Naive B cell (primary cell): ENCODE measurements at regions not wholly inside any gene's neighbourhood (a gene's known extent, or its start where the extent isn't known, plus 50 kb on each side); places are given as distances from the start of the nearest gene placed in this dataset.

Source experiments
- ATAC-seq, 2 donors: fragments of 150-1000 bp; cut with Tn5 transposase; 2 replicates each; pipeline ENCODE4 v1.10.0; 2021; ENCODE audit warnings: low read depth in 2 of 2, mild to moderate bottlenecking in 2 of 2, moderate library complexity in 2 of 2
- DNase-seq: peaks from one replicate; pipeline ENCODE4 v3.0.0; 2022
- H3K27ac Mint-ChIP-seq, 6 donors: one replicate each; pipeline ENCODE4 v1.8.0; 2020 to 2022; ENCODE audit warnings: mild to moderate bottlenecking in 6 of 6, mixed read lengths in 6 of 6, moderate library complexity in 5 of 6, inconsistent platforms in 2 of 6
- H3K27me3 Mint-ChIP-seq, 3 donors: one replicate each; pipeline ENCODE4 v1.8.0; 2021 to 2022; ENCODE audit warnings: mixed read lengths in 3 of 3, mild to moderate bottlenecking in 1 of 3
- H3K36me3 Mint-ChIP-seq, 2 donors: one replicate each; pipeline ENCODE4 v1.8.0; 2020 to 2022; ENCODE audit warnings: mixed read lengths in 2 of 2, inconsistent platforms in 1 of 2, mild to moderate bottlenecking in 1 of 2
- H3K4me1 Mint-ChIP-seq, 3 donors: one replicate each; pipeline ENCODE4 v1.8.0; 2020 to 2022; ENCODE audit warnings: mixed read lengths in 3 of 3, inconsistent platforms in 1 of 3, mild to moderate bottlenecking in 1 of 3, moderate library complexity in 1 of 3
- H3K4me3 Mint-ChIP-seq, 8 donors: one replicate each; pipeline ENCODE4 v1.8.0; 2020 to 2022; ENCODE audit warnings: mild to moderate bottlenecking in 8 of 8, mixed read lengths in 8 of 8, moderate library complexity in 8 of 8, inconsistent platforms in 2 of 8
- H3K9me3 Mint-ChIP-seq, 7 donors: one replicate each; pipeline ENCODE4 v1.8.0; 2020 to 2022; ENCODE audit warnings: mixed read lengths in 7 of 7, mild to moderate bottlenecking in 5 of 7, inconsistent platforms in 2 of 7, moderate library complexity in 1 of 7

DNA sequence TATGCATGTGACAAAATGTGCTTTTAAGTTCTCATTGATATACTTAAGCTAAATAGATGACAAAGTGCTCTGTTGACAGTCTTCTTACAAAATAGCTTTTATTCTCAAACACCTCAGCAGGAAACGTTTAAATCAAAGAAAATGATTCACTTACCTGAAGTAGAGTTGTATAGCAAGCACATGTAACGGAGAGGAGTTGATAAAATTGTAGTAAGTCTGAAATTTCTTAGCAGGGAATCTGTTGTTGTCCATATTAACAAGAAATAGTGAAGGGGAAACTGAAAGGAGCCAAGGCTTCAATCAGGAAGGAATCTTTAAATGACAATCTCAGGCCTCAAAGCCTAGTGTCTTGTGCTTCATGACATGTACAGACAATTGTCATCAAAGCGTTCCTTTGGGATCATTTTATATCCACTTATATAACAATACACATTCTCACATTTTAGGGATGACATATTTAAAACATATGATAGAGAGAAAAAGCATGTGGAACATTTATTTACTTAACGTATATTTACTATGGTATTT, 2010.2 kb upstream of the IGFBP7 start:
- no peaks in the 10 kb centered on the region for H3K4me1 Mint-ChIP-seq
- no peak overlapping the region for H3K4me3 Mint-ChIP-seq
- DNase-seq = no peak
- no peak overlapping the region for H3K27ac Mint-ChIP-seq
- H3K27me3 Mint-ChIP-seq = no peaks in the 10 kb centered on the region
- peaks cover 0 to 4% (median 0%) of the 10 kb centered on the region in 7 donors for H3K9me3 Mint-ChIP-seq
- ATAC-seq = no peak
- no peaks in the 10 kb centered on the region for H3K36me3 Mint-ChIP-seq

DNA sequence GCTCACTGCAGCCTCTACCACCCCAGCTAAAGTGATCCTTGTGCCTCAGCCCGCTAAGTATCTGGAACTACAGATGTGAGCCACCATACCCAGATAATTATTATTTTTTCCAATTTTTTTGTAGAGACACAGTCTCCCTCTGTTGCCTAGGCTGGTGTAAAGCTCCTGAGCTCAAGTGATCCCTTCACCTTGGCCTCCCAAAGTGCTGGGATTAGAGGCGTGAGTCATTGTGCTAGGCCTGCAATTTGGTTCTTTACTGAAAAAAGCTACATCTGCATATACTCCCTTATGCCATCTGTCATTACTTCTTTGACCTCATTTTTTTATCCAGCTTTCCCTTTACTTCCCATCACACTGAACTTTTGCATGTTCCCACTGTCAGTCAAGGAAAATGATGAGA, 2012.4 kb upstream of the IGFBP7 start:
- H3K9me3 Mint-ChIP-seq = peaks cover 0 to 4% (median 2%) of the 10 kb centered on the region in 7 donors
- DNase-seq (no peak), ATAC-seq (no peak)
- no peaks in the 10 kb centered on the region for H3K36me3 Mint-ChIP-seq
- H3K27ac Mint-ChIP-seq = no peak overlapping the region
- H3K4me3 Mint-ChIP-seq = no peak overlapping the region
- H3K4me1 Mint-ChIP-seq = no peaks in the 10 kb centered on the region
- no peaks in the 10 kb centered on the region for H3K27me3 Mint-ChIP-seq

DNA sequence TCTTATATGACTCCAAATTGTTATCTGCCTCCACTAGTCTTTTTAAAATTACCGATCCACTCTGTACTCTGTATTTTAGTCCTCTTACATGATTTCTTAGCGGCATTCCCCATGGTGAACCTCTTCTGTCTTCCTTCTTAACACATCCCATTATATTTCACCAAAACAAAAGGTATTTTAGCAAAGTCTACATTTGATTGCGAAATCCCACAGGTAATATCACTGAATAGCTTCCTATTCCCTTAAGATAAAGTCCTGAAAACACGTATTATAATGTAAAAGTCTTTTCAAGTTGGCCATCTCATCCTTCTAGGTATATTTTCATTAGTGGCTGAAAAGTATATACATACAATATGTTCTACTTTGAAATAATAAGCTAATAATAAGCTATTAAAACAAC, 2016.0 kb upstream of the IGFBP7 start:
- peaks cover 0 to 6% (median 0%) of the 10 kb centered on the region in 7 donors for H3K9me3 Mint-ChIP-seq
- H3K4me3 Mint-ChIP-seq = no peak overlapping the region
- H3K4me1 Mint-ChIP-seq = no peaks in the 10 kb centered on the region
- no peak for ATAC-seq
- H3K27me3 Mint-ChIP-seq = no peaks in the 10 kb centered on the region
- no peaks in the 10 kb centered on the region for H3K36me3 Mint-ChIP-seq
- no peak overlapping the region for H3K27ac Mint-ChIP-seq
- no peak for DNase-seq

DNA sequence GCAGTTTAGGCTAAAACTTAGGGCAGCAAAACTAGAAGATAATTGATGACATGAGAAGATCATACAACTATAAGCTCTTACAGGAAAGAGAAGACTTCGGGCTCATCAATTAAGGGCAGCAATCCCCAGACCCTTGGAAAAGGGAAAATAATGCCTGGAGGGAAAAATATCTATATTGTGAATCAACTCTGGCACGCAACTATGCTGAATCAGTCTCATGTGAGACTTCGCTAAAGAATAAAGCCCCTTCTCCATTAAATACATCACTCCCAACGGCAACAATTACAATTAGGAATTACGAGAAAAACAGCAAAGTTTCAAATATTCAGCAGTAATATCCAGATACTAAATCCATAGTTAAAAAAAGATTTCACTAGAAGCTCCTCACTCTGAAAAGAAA, 2016.8 kb upstream of the IGFBP7 start:
- H3K36me3 Mint-ChIP-seq = no peaks in the 10 kb centered on the region
- ATAC-seq (no peak), DNase-seq (no peak)
- H3K4me3 Mint-ChIP-seq = no peak overlapping the region
- no peak overlapping the region for H3K27ac Mint-ChIP-seq
- no peaks in the 10 kb centered on the region for H3K4me1 Mint-ChIP-seq
- H3K27me3 Mint-ChIP-seq = no peaks in the 10 kb centered on the region
- peaks cover 0 to 6% (median 0%) of the 10 kb centered on the region in 7 donors for H3K9me3 Mint-ChIP-seq

DNA sequence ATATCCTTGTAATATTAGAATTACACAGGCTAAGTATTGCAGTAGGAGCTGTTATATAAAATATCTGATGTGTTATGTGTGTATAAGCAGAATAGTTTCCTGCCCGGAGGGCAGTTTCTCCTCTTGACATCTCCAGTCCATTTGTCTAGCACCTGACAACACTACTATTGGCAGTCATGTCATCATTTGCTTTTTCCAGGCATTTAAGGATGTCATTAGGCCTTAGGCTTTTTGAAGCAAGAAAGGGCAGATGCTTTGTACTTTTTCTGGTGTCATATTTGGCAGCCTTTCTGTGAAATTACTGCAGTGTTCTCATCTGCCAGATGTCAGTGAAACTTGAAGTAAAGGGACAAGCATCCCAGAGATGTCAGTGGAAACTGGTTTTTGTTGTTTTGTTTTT, 2017.6 kb upstream of the IGFBP7 start:
- Mint-ChIP-seq H3K27me3 (no peaks in the 10 kb centered on the region), H3K4me3 (no peak overlapping the region), H3K4me1 (no peaks in the 10 kb centered on the region), H3K36me3 (no peaks in the 10 kb centered on the region), H3K9me3 (peaks cover 0 to 6% (median 0%) of the 10 kb centered on the region in 7 donors), H3K27ac (no peak overlapping the region)
- DNase-seq = no peak
- no peak for ATAC-seq

DNA sequence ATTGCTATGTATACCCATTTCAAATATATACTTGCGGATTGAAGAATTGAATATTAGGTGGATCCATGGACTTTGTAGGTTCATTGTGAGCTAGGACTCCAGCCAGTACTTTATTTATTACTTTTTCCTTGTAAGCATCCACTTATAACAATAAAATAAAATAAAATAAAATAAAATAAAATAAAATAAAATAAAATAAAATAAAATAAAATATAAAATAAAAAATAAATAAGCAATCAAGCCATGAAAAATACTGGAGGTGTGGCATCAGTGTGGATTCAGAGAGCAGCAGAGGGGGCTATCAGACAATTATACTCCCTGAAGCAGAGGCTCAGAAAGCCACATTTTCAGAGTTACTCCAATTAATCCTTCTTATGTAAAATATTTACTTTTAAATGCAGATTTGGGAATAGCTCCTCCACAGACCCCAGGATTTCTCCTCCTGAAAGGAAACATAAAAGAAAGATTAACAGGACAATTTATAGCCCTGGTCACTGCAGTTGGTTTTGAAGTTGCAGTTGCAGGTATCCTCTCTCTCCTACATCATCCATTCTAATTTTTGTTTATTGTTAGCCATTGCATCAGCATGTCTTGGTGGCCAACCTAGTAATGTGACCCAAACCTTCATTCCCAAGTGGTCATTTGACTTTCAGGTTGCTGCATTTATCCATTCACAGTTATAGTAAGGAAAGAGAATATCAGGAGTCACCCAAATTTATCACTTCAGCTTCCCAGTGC, 2025.2 kb upstream of the IGFBP7 start:
- DNase-seq (no peak), ATAC-seq (no peak)
- H3K4me3 Mint-ChIP-seq = no peak overlapping the region
- no peak overlapping the region for H3K27ac Mint-ChIP-seq
- peaks cover 0 to 13% (median 0%) of the 10 kb centered on the region in 7 donors for H3K9me3 Mint-ChIP-seq
- no peaks in the 10 kb centered on the region for H3K27me3 Mint-ChIP-seq
- no peaks in the 10 kb centered on the region for H3K4me1 Mint-ChIP-seq
- no peaks in the 10 kb centered on the region for H3K36me3 Mint-ChIP-seq

DNA sequence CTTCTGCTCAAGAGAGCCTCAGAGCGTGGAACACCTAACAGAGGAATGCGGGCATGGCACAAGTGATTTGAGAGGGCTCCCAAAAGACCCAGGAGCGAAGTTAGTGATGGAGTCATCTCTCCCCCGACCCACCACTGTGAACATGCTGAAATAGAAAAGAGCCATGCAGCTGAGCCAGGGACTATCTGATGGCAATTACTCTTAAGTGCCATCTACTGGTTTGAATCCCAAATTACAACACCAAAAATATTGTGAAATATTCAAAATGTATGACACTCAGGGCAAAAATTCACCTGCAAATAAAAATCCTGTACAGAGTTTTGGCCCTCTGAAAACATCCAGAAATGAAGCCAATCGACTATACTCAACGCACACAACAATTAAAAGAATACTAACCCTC, 2038.9 kb upstream of the ADGRL3 start:
- no peak for ATAC-seq
- Mint-ChIP-seq H3K4me3 (no peak overlapping the region), H3K4me1 (no peaks in the 10 kb centered on the region), H3K27ac (no peak overlapping the region), H3K36me3 (no peaks in the 10 kb centered on the region), H3K27me3 (no peaks in the 10 kb centered on the region), H3K9me3 (peaks cover 0 to 6% (median 3%) of the 10 kb centered on the region in 7 donors)
- no peak for DNase-seq

DNA sequence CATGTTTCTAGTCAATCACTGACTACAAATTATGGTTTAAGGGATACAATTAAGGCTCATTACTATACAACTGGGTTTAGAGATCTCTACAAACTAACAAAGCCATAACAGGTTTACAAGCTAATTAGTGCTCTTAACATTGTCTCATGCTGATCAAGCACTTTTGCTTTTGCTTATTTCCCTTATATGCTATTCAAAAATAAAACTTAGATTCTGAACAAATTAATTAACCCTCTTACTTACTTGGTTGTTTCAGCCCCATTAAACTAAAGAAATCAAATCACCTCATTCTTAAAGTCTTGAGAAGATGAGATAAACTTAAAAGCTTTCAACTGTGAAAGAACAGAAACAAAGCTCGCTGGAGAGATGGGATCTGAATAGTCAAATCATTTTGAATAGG, 2024.5 kb upstream of the ADGRL3 start:
- H3K36me3 Mint-ChIP-seq = no peaks in the 10 kb centered on the region
- peaks cover 0 to 8% (median under 1%) of the 10 kb centered on the region in 7 donors for H3K9me3 Mint-ChIP-seq
- ATAC-seq = no peak

DNA sequence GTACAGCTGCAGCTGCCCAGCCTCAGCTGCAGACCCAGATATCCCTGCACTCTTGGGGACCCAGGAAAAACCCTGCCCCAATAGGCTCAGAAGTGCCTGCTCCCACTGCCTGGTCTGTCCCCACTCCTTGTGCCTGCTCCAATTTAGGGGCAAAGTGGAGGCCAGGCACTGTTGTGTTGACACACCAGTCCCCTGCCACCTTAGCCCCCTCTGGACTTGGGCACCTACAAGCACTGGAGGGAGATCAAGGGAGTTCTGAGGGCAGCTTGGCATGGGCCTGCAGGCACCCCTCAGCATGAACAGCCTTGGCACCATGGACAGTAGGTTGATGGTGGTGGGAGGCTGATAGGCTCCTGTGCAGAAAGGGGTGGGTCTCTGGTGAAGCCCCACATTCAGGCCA, 2020.8 kb upstream of the ADGRL3 start:
- H3K4me1 Mint-ChIP-seq = no peaks in the 10 kb centered on the region
- H3K27me3 Mint-ChIP-seq = no peaks in the 10 kb centered on the region
- DNase-seq (no peak), ATAC-seq (no peak)
- no peak overlapping the region for H3K27ac Mint-ChIP-seq
- H3K36me3 Mint-ChIP-seq = no peaks in the 10 kb centered on the region
- peaks cover 0 to 6% (median 0%) of the 10 kb centered on the region in 7 donors for H3K9me3 Mint-ChIP-seq
- no peak overlapping the region for H3K4me3 Mint-ChIP-seq

More for the DNA sequence above, 2024.5 kb upstream of the ADGRL3 start:
- Mint-ChIP-seq H3K27me3 (no peaks in the 10 kb centered on the region), H3K27ac (no peak overlapping the region), H3K4me3 (no peak overlapping the region), H3K4me1 (no peaks in the 10 kb centered on the region)
- no peak for DNase-seq

DNA sequence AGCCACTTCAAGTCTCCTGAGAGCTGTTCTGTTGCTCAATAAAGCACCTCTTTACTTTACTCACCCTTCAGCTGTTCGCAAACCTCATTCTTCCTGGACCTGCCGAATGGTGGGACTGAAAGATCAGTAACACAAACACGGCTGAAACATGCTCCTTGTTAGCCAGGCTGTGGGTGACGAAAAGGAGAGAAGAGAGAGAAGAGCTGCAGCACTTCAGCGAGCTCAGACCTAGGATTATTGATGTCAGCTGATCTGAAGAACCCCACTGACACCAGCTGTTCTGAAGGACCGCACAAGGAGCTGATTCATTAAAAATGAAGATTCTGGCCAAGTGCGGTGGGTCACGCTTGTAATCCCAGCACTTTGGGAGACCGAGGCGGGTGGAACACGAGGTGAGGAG, 2020.0 kb upstream of the ADGRL3 start:
- DNase-seq = no peak
- H3K9me3 Mint-ChIP-seq = peaks cover 0 to 6% (median 0%) of the 10 kb centered on the region in 7 donors
- H3K27me3 Mint-ChIP-seq = no peaks in the 10 kb centered on the region
- H3K4me3 Mint-ChIP-seq = no peak overlapping the region
- ATAC-seq = no peak
- H3K36me3 Mint-ChIP-seq = no peaks in the 10 kb centered on the region
- no peaks in the 10 kb centered on the region for H3K4me1 Mint-ChIP-seq
- H3K27ac Mint-ChIP-seq = no peak overlapping the region

DNA sequence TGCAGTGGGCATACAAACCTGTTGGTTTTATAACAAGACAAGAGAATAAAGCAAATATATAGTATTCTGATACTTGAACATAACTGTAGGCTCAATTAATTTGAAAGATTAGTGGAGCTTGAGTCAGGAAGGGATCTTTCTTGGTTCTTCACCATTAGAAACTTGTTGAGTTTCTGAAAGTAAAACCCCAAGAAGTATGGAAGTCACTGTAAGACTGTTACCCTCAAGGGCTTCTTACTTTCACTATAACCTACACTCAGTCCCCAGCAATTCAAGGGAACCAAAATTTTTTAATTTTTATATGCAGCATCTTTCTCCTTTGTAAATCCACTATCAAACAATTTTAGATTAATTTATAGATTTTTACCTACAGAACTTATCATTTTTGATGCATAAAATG, 2019.2 kb upstream of the ADGRL3 start:
- Mint-ChIP-seq H3K36me3 (no peaks in the 10 kb centered on the region), H3K9me3 (peaks cover 0 to 6% (median 0%) of the 10 kb centered on the region in 7 donors), H3K4me3 (no peak overlapping the region), H3K4me1 (no peaks in the 10 kb centered on the region), H3K27ac (no peak overlapping the region), H3K27me3 (no peaks in the 10 kb centered on the region)
- ATAC-seq (no peak), DNase-seq (no peak)

DNA sequence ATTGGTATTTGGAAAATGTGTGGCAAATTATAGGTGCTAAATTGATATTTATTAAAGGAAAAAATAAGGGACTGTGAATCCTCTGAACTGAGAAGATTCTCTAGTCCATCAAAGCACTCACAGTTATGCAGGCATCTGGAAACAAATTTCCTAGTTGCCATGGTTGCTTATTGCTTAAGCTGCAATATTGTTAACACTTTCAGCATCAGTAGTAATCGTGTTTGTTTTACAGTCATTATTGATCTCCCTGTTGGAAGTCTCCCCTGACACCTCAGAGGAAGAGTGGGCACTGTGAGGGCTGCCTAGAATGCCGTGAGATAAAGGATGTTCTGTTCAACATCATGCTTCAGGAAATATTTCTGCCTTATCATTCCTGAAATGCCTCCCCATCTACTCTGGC, 2004.3 kb upstream of the ADGRL3 start:
- no peaks in the 10 kb centered on the region for H3K36me3 Mint-ChIP-seq
- H3K4me1 Mint-ChIP-seq = no peaks in the 10 kb centered on the region
- no peak for ATAC-seq
- no peak overlapping the region for H3K4me3 Mint-ChIP-seq
- H3K27ac Mint-ChIP-seq = no peak overlapping the region
- peaks cover 0 to 17% (median 3%) of the 10 kb centered on the region in 7 donors for H3K9me3 Mint-ChIP-seq
- DNase-seq = no peak
- H3K27me3 Mint-ChIP-seq = no peaks in the 10 kb centered on the region

DNA sequence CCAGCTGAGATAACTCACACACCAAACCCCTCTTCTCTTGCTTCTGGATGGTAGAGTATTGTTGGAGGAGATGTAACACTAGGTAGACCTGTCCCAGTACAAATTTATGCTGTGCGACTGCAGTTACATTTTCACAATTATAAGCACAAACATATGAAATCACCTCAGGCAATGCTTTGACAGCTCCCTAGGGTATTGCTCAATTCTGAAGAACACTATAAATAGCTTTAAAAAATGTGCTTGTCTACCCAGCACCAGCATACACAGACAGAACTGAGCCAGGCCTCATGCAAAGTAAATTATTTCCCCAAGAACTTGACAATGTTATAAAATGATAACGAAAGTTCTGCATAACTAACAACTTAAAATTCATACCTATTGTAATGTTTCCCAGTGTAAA, 1999.1 kb upstream of the ADGRL3 start:
- Mint-ChIP-seq H3K9me3 (peaks cover 2 to 5% (median 3%) of the 10 kb centered on the region in 7 donors), H3K27ac (no peak overlapping the region), H3K36me3 (no peaks in the 10 kb centered on the region), H3K27me3 (no peaks in the 10 kb centered on the region), H3K4me3 (no peak overlapping the region), H3K4me1 (no peaks in the 10 kb centered on the region)
- DNase-seq (no peak), ATAC-seq (no peak)

DNA sequence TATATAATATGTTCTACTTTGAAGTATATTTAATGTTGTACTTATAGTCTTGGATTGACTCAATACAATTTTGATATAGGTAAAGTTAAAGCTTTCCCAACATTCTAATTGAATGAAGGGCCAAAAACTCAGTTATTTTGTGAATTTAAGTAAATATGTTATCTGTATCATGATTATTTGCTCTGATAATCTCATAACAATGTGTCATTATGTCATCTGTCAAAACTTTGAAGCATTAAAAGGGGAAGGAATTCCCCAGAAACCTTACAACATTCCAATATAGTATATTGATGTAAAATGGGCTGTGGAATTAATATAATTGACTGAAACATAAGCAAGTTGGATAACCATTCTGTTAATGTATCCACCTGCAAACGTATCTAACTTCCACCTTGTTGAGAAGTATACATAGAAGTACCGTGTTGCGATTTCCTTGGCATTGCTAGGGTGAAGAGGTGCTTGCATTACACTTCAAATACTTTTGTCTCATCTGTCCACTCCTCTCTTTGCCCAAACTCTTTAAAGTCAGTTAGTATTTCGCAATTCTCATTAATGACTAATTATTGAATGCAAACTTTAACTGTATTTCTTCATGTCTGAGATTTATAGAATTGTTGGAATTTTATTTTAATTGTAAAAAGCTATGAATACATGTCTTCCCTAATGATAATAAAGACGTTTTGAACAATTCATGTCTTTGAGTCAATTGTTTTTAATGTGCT, 1982.1 kb upstream of the ADGRL3 start:
- Mint-ChIP-seq H3K27me3 (no peaks in the 10 kb centered on the region), H3K36me3 (no peaks in the 10 kb centered on the region), H3K4me3 (no peak overlapping the region), H3K4me1 (no peaks in the 10 kb centered on the region), H3K9me3 (peaks cover 0 to 5% (median 0%) of the 10 kb centered on the region in 7 donors), H3K27ac (no peak overlapping the region)
- ATAC-seq (no peak), DNase-seq (no peak)
